H1 (cell line): ENCODE measurements at regions not wholly inside any gene's neighbourhood (a gene's known extent, or its start where the extent isn't known, plus 50 kb on each side); places are given as distances from the start of the nearest gene placed in this dataset.

Experiments used
- CTCF ChIA-PET: fragments of 300-600 bp; sonication (Branson Sonifier 250); formaldehyde crosslinking; loops from one replicate; lab custom pipeline; 2021; ENCODE audit not compliant: partially characterized antibody; lab: Charles Lee
- POLR2A ChIA-PET: fragments of 300-600 bp; sonication (Branson Sonifier 250); formaldehyde crosslinking; loops from one replicate; lab custom pipeline; 2021; ENCODE audit warnings: inconsistent platforms; ENCODE audit not compliant: partially characterized antibody; lab: Charles Lee
- DNase-seq, 2 experiments: peaks; one replicate each; pipeline versions ENCODE4 v3.0.0 to v3.0.0-alpha.2; 2010 to 2022; ENCODE audit warnings: low spot score in 2 of 2, low read depth in 1 of 2, mixed read lengths in 1 of 2
- FAIRE-seq: peaks from 2 replicates; lab custom pipeline; 2011; peaks lifted over from hg19 to GRCh38; lab: Jason Lieb, UNC
- H2AFZ ChIP-seq: 2 replicates; pipeline ENCODE4 v1.8.1; 2012; ENCODE audit warnings: low read length, inconsistent platforms
- H2AK5ac ChIP-seq: 2 replicates; pipeline ENCODE4 v1.6.1; 2013; ENCODE audit warnings: low read depth, low read length
- H2BK120ac ChIP-seq: replicated peaks from 2 replicates; pipeline ENCODE3; 2013; ENCODE audit warnings: low read depth, low read length, inconsistent platforms
- H2BK12ac ChIP-seq: 2 replicates; pipeline ENCODE4 v1.6.1; 2013; ENCODE audit warnings: low read depth, low read length
- H2BK15ac ChIP-seq: 2 replicates; pipeline ENCODE4 v1.6.1; 2013; ENCODE audit warnings: low read length
- H2BK20ac ChIP-seq: 2 replicates; pipeline ENCODE4 v1.6.1; 2013; ENCODE audit warnings: low read length
- H2BK5ac ChIP-seq: 2 replicates; pipeline ENCODE4 v1.6.1; 2013; ENCODE audit warnings: low read depth, low read length
- H3K14ac ChIP-seq: 2 replicates; pipeline ENCODE4 v1.6.1; 2013; ENCODE audit warnings: inconsistent platforms; ENCODE audit not compliant: insufficient read length
- H3K18ac ChIP-seq: 2 replicates; pipeline ENCODE4 v1.6.1; 2013; ENCODE audit warnings: low read length; ENCODE audit errors: extremely low read depth
- H3K23ac ChIP-seq: 2 replicates; pipeline ENCODE4 v1.6.1; 2013; ENCODE audit warnings: inconsistent platforms; ENCODE audit not compliant: insufficient read length
- H3K23me2 ChIP-seq: 2 replicates; pipeline ENCODE4 v1.6.1; 2013; ENCODE audit warnings: low read depth, low read length
- H3K27ac ChIP-seq: 2 replicates; pipeline ENCODE4 v1.6.1; 2011; ENCODE audit warnings: low read depth, low read length, inconsistent platforms
- H3K27me3 ChIP-seq, 4 experiments: replicated peaks in 1 of 4; 1 replicate in 1 of 4; 2 replicates in 3 of 4; pipeline versions ENCODE4 v1.6.1 to v1.8.1; 2011 to 2013; ENCODE audit warnings: low read length in 3 of 4, mild to moderate bottlenecking in 3 of 4, inconsistent platforms in 2 of 4, mixed read lengths in 2 of 4, moderate library complexity in 1 of 4; ENCODE audit not compliant: control insufficient read depth in 3 of 4, insufficient read depth in 3 of 4; ENCODE audit errors: extremely low read depth in 1 of 4
- H3K36me3 ChIP-seq, 4 experiments: 2 replicates each; pipeline versions ENCODE4 v1.6.1 to v1.8.1; 2011 to 2013; ENCODE audit warnings: mild to moderate bottlenecking in 4 of 4, low read length in 3 of 4, moderate library complexity in 2 of 4, control low read depth in 1 of 4, inconsistent platforms in 1 of 4; ENCODE audit not compliant: insufficient read depth in 4 of 4, control insufficient read depth in 2 of 4
- H3K4ac ChIP-seq: replicated peaks from 2 replicates; pipeline ENCODE3; 2013; ENCODE audit warnings: low read length, low read depth, mixed read lengths, inconsistent platforms; ENCODE audit not compliant: insufficient read length
- H3K4me1 ChIP-seq, 4 experiments: replicated peaks in 1 of 4; 1 replicate in 1 of 4; 2 replicates in 3 of 4; pipeline versions ENCODE4 v1.6.1 to v1.8.1; 2011 to 2013; ENCODE audit warnings: low read length in 3 of 4, inconsistent platforms in 2 of 4, mixed read lengths in 1 of 4; ENCODE audit not compliant: insufficient read depth in 4 of 4, control insufficient read depth in 3 of 4
- H3K4me2 ChIP-seq, 2 experiments: 2 replicates each; pipeline versions ENCODE4 v1.6.1 to v1.8.1; 2011 to 2013; ENCODE audit warnings: low read depth in 2 of 2, low read length in 2 of 2, control low read depth in 1 of 2, inconsistent platforms in 1 of 2, mild to moderate bottlenecking in 1 of 2; ENCODE audit not compliant: insufficient read depth in 1 of 2
- H3K4me3 ChIP-seq, 4 experiments: fragments of 200-600, 300-600 bp in 1 of 4; sonication (generic), shearing (Covaris generic), sonication (Bioruptor Twin) in 1 of 4; 2 replicates each; pipeline versions ENCODE4 v1.5.1 to v1.8.1; 2011 to 2016; ENCODE audit warnings: low read length in 4 of 4, low read depth in 3 of 4, control low read depth in 2 of 4, inconsistent platforms in 2 of 4, mild to moderate bottlenecking in 2 of 4, mixed read lengths in 1 of 4, moderate library complexity in 1 of 4; ENCODE audit not compliant: insufficient read depth in 2 of 4; ENCODE audit errors: extremely low read depth in 1 of 4
- H3K56ac ChIP-seq: replicated peaks from 2 replicates; pipeline ENCODE3; 2013; ENCODE audit warnings: low read depth, mild to moderate bottlenecking, mixed read lengths, low read length, inconsistent platforms; ENCODE audit not compliant: insufficient read length
- H3K79me1 ChIP-seq: 2 replicates; pipeline ENCODE4 v1.6.1; 2013; ENCODE audit warnings: low read depth, low read length, control low read depth
- H3K79me2 ChIP-seq, 2 experiments: 2 replicates each; pipeline versions ENCODE4 v1.6.1 to v1.8.1; 2012 to 2013; ENCODE audit warnings: low read length in 2 of 2, mild to moderate bottlenecking in 2 of 2, inconsistent platforms in 1 of 2; ENCODE audit not compliant: insufficient read depth in 2 of 2, control insufficient read depth in 1 of 2
- H3K9ac ChIP-seq, 4 experiments: replicated peaks in 1 of 4; 1 replicate in 1 of 4; 2 replicates in 3 of 4; pipeline versions ENCODE4 v1.6.1 to v1.8.1; 2011 to 2013; ENCODE audit warnings: low read depth in 3 of 4, low read length in 3 of 4, control low read depth in 2 of 4, mild to moderate bottlenecking in 2 of 4, moderate library complexity in 2 of 4, inconsistent platforms in 1 of 4; ENCODE audit errors: extremely low read depth in 1 of 4
- H3K9me3 ChIP-seq, 2 experiments: 2 replicates each; pipeline versions ENCODE4 v1.6.1 to v1.8.1; 2012 to 2013; ENCODE audit warnings: mild to moderate bottlenecking in 2 of 2, moderate library complexity in 2 of 2, control low read depth in 1 of 2, inconsistent platforms in 1 of 2, low read depth in 1 of 2, low read length in 1 of 2, mixed read lengths in 1 of 2; ENCODE audit not compliant: insufficient read depth in 2 of 2
- H4K20me1 ChIP-seq, 2 experiments: replicated peaks in 1 of 2; 2 replicates each; pipeline versions ENCODE3 to v1.8.1; 2011 to 2013; ENCODE audit warnings: inconsistent platforms in 2 of 2, low read length in 2 of 2, mild to moderate bottlenecking in 1 of 2; ENCODE audit not compliant: insufficient read depth in 2 of 2, control insufficient read depth in 1 of 2
- H4K5ac ChIP-seq: 2 replicates; pipeline ENCODE4 v1.6.1; 2013; ENCODE audit warnings: low read length, low read depth, mixed read lengths, inconsistent platforms; ENCODE audit not compliant: insufficient read length
- H4K8ac ChIP-seq: 2 replicates; pipeline ENCODE4 v1.8.0; 2013; ENCODE audit warnings: mild to moderate bottlenecking, moderate library complexity, low read length, inconsistent platforms; ENCODE audit not compliant: insufficient read depth; ENCODE audit errors: extremely low read depth
- H4K91ac ChIP-seq: replicated peaks from 2 replicates; pipeline ENCODE3; 2013; ENCODE audit warnings: low read length, mixed read lengths, inconsistent platforms; ENCODE audit not compliant: insufficient read length
- ASH2L ChIP-seq: fragments of 200-600, 300-600 bp; sonication (generic); IDR thresholded peaks from one replicate; pipeline ENCODE4 v1.7.1; 2017; ENCODE audit warnings: low read length
- BRCA1 ChIP-seq: IDR thresholded peaks from 2 replicates; pipeline ENCODE4 v1.6.1; 2012; ENCODE audit warnings: low read depth, low read length, improper control_type of control experiment
- GTF2F1 ChIP-seq: IDR thresholded peaks from 2 replicates; pipeline ENCODE4 v1.6.1; 2012; ENCODE audit warnings: low read depth, low read length, improper control_type of control experiment, borderline replicate concordance
- JUND ChIP-seq: IDR thresholded peaks from 2 replicates; pipeline ENCODE4 v1.6.1; 2011; ENCODE audit warnings: mild to moderate bottlenecking, improper control_type of control experiment, low read length
- NANOG ChIP-seq: IDR thresholded peaks from 2 replicates; pipeline ENCODE4 v1.6.1; 2011; ENCODE audit warnings: low read length, low read depth, mild to moderate bottlenecking, inconsistent platforms; ENCODE audit not compliant: insufficient read depth, poor library complexity, severe bottlenecking
- PHF8 ChIP-seq: fragments of 200-600 bp; sonication (generic); conservative IDR thresholded peaks from 2 replicates; pipeline ENCODE4 v1.7.1; 2012; ENCODE audit warnings: low read depth, mild to moderate bottlenecking, inconsistent platforms, low read length, moderate library complexity
- SIRT6 ChIP-seq: IDR thresholded peaks from one replicate; pipeline ENCODE4 v1.7.1; 2012; ENCODE audit warnings: low read length, inconsistent platforms
- WGBS, 2 experiments: shearing (Covaris generic) in 1 of 2; methylation state at CpG; one replicate each; pipeline versions ENCODE4 v1.1.6 to v1.1.7; 2013 to 2015; ENCODE audit warnings: low lambda C conversion rate in 2 of 2, mixed read lengths in 2 of 2, inconsistent platforms in 1 of 2, low coverage in 1 of 2, missing lambda C conversion rate in 1 of 2; ENCODE audit not compliant: insufficient replicate concordance in 2 of 2, insufficient coverage in 1 of 2, insufficient read length in 1 of 2; ENCODE audit errors: extremely low coverage in 1 of 2, missing lambda C conversion rate in 1 of 2; 5-methylcytosine and 5-hydroxymethylcytosine counted together
- TF ChIP-seq, protein P1 (sequence below): IDR thresholded peaks from 2 replicates; pipeline ENCODE4 v1.6.1; 2011; ENCODE audit warnings: low read depth, mild to moderate bottlenecking, low read length; ENCODE audit not compliant: insufficient read depth

GRCh38 chr13:106917024-106917571, 349.2 kb upstream of the ARGLU1 start:
- Histone ChIP-seq H2BK5ac (peak overlapping the region; percentile 44; the same call in 1 of the 2 replicates), H4K5ac (no peak overlapping the region), H3K79me2 (no peaks in the 10 kb centered on the region), H3K4ac (no peak overlapping the region), H2AFZ (no peak overlapping the region), H2AK5ac (peak overlapping the region; percentile 60; the same call in 1 of the 2 replicates), H3K23me2 (peaks cover 2% of the 10 kb centered on the region; the same call in 1 of the 2 replicates), H3K9ac (peak overlapping the region in 1 of 4 experiments; percentile 53; a peak in 2 of 7 replicates), H3K36me3 (no peaks in the 10 kb centered on the region), H2BK15ac (no peak overlapping the region), H3K4me2 (peak overlapping the region; percentile 51 to 84), H4K91ac (peak overlapping the region; percentile 98), H2BK20ac (no peak overlapping the region), H3K27ac (no peak overlapping the region), H2BK120ac (peak overlapping the region; percentile 79), H3K18ac (no peak overlapping the region; the same call in 1 of the 2 replicates), H3K9me3 (no peaks in the 10 kb centered on the region), H3K14ac (no peak overlapping the region), H3K23ac (no peak overlapping the region), H4K8ac (peak overlapping the region; percentile 93), H3K4me1 (peaks cover 0 to 18% (median 10%) of the 10 kb centered on the region in 4 experiments), H3K4me3 (peak overlapping the region; percentile 21 to 62 (median 26); a peak in 6 of 8 replicates), H3K56ac (no peak overlapping the region), H3K27me3 (no peaks in the 10 kb centered on the region; a peak in 1 of 7 replicates), H3K79me1 (no peaks in the 10 kb centered on the region), H4K20me1 (no peaks in the 10 kb centered on the region), H2BK12ac (peak overlapping the region; percentile 87; the same call in 1 of the 2 replicates)
- TF ChIP-seq GTF2F1: no peak
- no peak for TF ChIP-seq PHF8
- no peak for TF ChIP-seq JUND
- no peak for TF ChIP-seq NANOG
- no peak for TF ChIP-seq SIRT6
- TF ChIP-seq, protein P1, sequence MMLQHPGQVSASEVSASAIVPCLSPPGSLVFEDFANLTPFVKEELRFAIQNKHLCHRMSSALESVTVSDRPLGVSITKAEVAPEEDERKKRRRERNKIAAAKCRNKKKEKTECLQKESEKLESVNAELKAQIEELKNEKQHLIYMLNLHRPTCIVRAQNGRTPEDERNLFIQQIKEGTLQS: no peak
- TF ChIP-seq ASH2L: no peak
- TF ChIP-seq BRCA1: no peak
- ChIA-PET POLR2A (interaction anchor here (1.2 kb wide), 1 partner anchor 296 kb away, joined by 3 read pairs; no protein-coding TSS in a partner anchor), CTCF (no interaction called here)
- WGBS, 2 experiments: 26% methylated on average over 22 of the region's 33 CpGs; no CpG with 5 or more reads in 1 of the 2 experiments
- DNase-seq (peak in 1 of 2 experiments; percentile 58), FAIRE-seq (no peak)
